ENCODE measurements at regions not wholly inside any gene's neighbourhood (a gene's known extent, or its start where the extent isn't known, plus 50 kb on each side); places are given as distances from the start of the nearest gene placed in this dataset.

- no peak overlapping the region for H3K27ac ChIP-seq (ENCODE audit: insufficient read depth, low read depth, low read length, poor library complexity, severe bottlenecking)
Measured at GRCh38 chr15:38707802-38708671, 143.4 kb upstream of the RASGRP1 start.

GRCh38 chr15:38708672-38709180, 144.1 kb upstream of the RASGRP1 start:
- no peak overlapping the region for H3K4me3 ChIP-seq (ENCODE audit: insufficient read depth, low read depth, low read length)
- no peak overlapping the region for H3K27ac ChIP-seq (ENCODE audit: insufficient read depth, low read depth, low read length, poor library complexity, severe bottlenecking)
- H3K4me1 ChIP-seq (ENCODE audit: control insufficient read depth, insufficient read depth, low read length) = no peaks in the 10 kb centered on the region
- no peaks in the 10 kb centered on the region for H3K27me3 ChIP-seq (ENCODE audit: control insufficient read depth, insufficient read depth, low read length, poor library complexity, severe bottlenecking)
- no peaks in the 10 kb centered on the region for H3K9me3 ChIP-seq (ENCODE audit: control insufficient read depth, low read length)
- no peaks in the 10 kb centered on the region for H3K36me3 ChIP-seq (ENCODE audit: control insufficient read depth, insufficient read depth, low read length)
- 88 to 93% methylated on average over 4 of the region's 4 CpGs for WGBS, 2 experiments

More at GRCh38 chr15:38707802-38708671, 143.4 kb upstream of the RASGRP1 start:
- H3K4me1 ChIP-seq (ENCODE audit: control insufficient read depth, insufficient read depth, low read length) = no peaks in the 10 kb centered on the region
- no peaks in the 10 kb centered on the region for H3K9me3 ChIP-seq (ENCODE audit: control insufficient read depth, low read length)
- no peaks in the 10 kb centered on the region for H3K27me3 ChIP-seq (ENCODE audit: control insufficient read depth, insufficient read depth, low read length, poor library complexity, severe bottlenecking)
- no peaks in the 10 kb centered on the region for H3K36me3 ChIP-seq (ENCODE audit: control insufficient read depth, insufficient read depth, low read length)
- WGBS, 2 experiments = 42 to 49% methylated on average over 7 to 8 of the region's 8 CpGs
- no peak overlapping the region for H3K4me3 ChIP-seq (ENCODE audit: insufficient read depth, low read depth, low read length)

DNA sequence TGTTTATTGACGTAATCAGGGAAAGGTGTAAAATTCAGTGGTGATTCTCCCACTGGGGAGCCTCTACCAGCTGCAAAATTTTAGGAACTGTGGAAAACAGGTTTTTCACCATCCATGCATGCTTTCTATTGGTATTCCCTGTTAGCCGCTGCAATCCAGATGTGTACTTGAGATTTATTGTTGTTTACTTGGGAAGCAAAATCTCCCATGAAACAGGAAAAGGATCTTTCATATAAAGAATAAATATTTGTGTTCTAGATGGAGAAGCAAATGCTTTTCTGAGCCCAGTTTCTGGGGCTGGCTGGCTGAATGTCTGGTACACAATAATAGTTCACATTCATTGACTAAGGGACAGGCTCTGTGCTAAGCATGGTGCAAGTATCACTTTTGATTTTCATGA, 144.6 kb upstream of the RASGRP1 start:
- H3K4me1 ChIP-seq (ENCODE audit: control insufficient read depth, insufficient read depth, low read length) = no peaks in the 10 kb centered on the region
- H3K9me3 ChIP-seq (ENCODE audit: control insufficient read depth, low read length) = no peaks in the 10 kb centered on the region
- H3K27ac ChIP-seq (ENCODE audit: insufficient read depth, low read depth, low read length, poor library complexity, severe bottlenecking) = no peak overlapping the region
- no peaks in the 10 kb centered on the region for H3K27me3 ChIP-seq (ENCODE audit: control insufficient read depth, insufficient read depth, low read length, poor library complexity, severe bottlenecking)
- H3K4me3 ChIP-seq (ENCODE audit: insufficient read depth, low read depth, low read length) = no peak overlapping the region
- whole genome bisulfite sequencing, 2 experiments = 92 to 94% methylated on average over 2 of the region's 2 CpGs
- no peaks in the 10 kb centered on the region for H3K36me3 ChIP-seq (ENCODE audit: control insufficient read depth, insufficient read depth, low read length)

- H3K27me3 ChIP-seq (ENCODE audit: control insufficient read depth, insufficient read depth, low read length, poor library complexity, severe bottlenecking) = no peaks in the 10 kb centered on the region
- WGBS, 2 experiments = 63 to 72% methylated on average over 4 of the region's 4 CpGs
- no peak overlapping the region for H3K27ac ChIP-seq (ENCODE audit: insufficient read depth, low read depth, low read length, poor library complexity, severe bottlenecking)
- no peaks in the 10 kb centered on the region for H3K36me3 ChIP-seq (ENCODE audit: control insufficient read depth, insufficient read depth, low read length)
- H3K4me1 ChIP-seq (ENCODE audit: control insufficient read depth, insufficient read depth, low read length) = no peaks in the 10 kb centered on the region
- H3K9me3 ChIP-seq (ENCODE audit: control insufficient read depth, low read length) = no peaks in the 10 kb centered on the region
- no peak overlapping the region for H3K4me3 ChIP-seq (ENCODE audit: insufficient read depth, low read depth, low read length)
Measured at GRCh38 chr15:38714309-38715072, 149.9 kb upstream of the RASGRP1 start.

- Histone ChIP-seq H3K9me3 (ENCODE audit: control insufficient read depth, low read length) (no peaks in the 10 kb centered on the region), H3K27me3 (ENCODE audit: control insufficient read depth, insufficient read depth, low read length, poor library complexity, severe bottlenecking) (no peaks in the 10 kb centered on the region), H3K27ac (ENCODE audit: insufficient read depth, low read depth, low read length, poor library complexity, severe bottlenecking) (no peak overlapping the region), H3K4me3 (ENCODE audit: insufficient read depth, low read depth, low read length) (no peak overlapping the region), H3K36me3 (ENCODE audit: control insufficient read depth, insufficient read depth, low read length) (no peaks in the 10 kb centered on the region), H3K4me1 (ENCODE audit: control insufficient read depth, insufficient read depth, low read length) (no peaks in the 10 kb centered on the region)
- WGBS, 2 experiments = 91 to 94% methylated on average over 4 of the region's 4 CpGs
Measured at GRCh38 chr15:38720893-38721567, 156.4 kb upstream of the RASGRP1 start.

GRCh38 chr15:38721568-38721945, 156.9 kb upstream of the RASGRP1 start:
- Histone ChIP-seq H3K36me3 (ENCODE audit: control insufficient read depth, insufficient read depth, low read length) (no peaks in the 10 kb centered on the region), H3K27ac (ENCODE audit: insufficient read depth, low read depth, low read length, poor library complexity, severe bottlenecking) (no peak overlapping the region), H3K27me3 (ENCODE audit: control insufficient read depth, insufficient read depth, low read length, poor library complexity, severe bottlenecking) (no peaks in the 10 kb centered on the region), H3K9me3 (ENCODE audit: control insufficient read depth, low read length) (no peaks in the 10 kb centered on the region), H3K4me1 (ENCODE audit: control insufficient read depth, insufficient read depth, low read length) (no peaks in the 10 kb centered on the region), H3K4me3 (ENCODE audit: insufficient read depth, low read depth, low read length) (no peak overlapping the region)
- WGBS, 2 experiments = 93 to 96% methylated on average over 3 of the region's 3 CpGs

DNA sequence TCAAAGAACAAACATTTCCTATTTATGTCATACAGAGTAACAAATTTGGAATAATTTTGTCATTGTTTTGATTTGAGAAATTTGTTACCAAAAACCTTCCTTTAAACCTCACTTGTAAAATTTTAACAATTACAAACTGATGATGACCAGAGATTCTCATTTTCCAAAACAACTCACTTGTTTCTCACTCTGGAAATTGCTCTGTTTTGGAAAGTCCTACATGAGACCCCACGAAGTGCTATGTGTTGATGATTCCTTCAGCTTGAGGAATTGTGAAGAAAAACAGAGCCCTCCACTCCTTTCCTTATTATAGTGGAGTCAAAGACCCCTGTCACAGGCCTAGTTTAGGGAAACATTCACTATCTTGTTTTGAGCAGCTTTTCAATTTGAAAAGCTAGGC, 157.6 kb upstream of the RASGRP1 start:
- WGBS, 2 experiments = 80 to 94% methylated on average over 1 of the region's 1 CpG
- H3K9me3 ChIP-seq (ENCODE audit: control insufficient read depth, low read length) = no peaks in the 10 kb centered on the region
- H3K4me1 ChIP-seq (ENCODE audit: control insufficient read depth, insufficient read depth, low read length) = no peaks in the 10 kb centered on the region
- H3K4me3 ChIP-seq (ENCODE audit: insufficient read depth, low read depth, low read length) = no peak overlapping the region
- H3K36me3 ChIP-seq (ENCODE audit: control insufficient read depth, insufficient read depth, low read length) = no peaks in the 10 kb centered on the region
- no peaks in the 10 kb centered on the region for H3K27me3 ChIP-seq (ENCODE audit: control insufficient read depth, insufficient read depth, low read length, poor library complexity, severe bottlenecking)
- H3K27ac ChIP-seq (ENCODE audit: insufficient read depth, low read depth, low read length, poor library complexity, severe bottlenecking) = no peak overlapping the region

DNA sequence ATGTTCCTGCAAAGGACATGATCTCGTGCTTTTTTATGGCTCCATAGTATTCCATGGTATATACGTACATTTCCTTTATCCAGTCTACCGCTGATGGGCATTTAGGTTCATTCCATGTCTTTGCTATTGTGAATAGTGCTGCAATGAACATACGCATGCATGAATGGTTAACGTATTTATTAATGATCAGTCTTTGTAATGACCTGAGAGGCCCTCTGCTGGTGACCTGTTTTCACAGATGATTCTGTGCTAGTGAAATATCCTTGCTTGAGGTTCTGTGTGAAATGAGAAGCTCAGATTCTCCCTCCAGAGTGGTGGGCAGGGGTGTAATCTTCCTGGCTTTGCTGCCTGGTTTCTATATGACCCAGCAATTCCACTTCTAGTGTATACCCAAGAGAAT, 160.2 kb upstream of the RASGRP1 start:
- no peaks in the 10 kb centered on the region for H3K36me3 ChIP-seq (ENCODE audit: control insufficient read depth, insufficient read depth, low read length)
- WGBS, 2 experiments = 95 to 96% methylated on average over 5 of the region's 5 CpGs

DNA sequence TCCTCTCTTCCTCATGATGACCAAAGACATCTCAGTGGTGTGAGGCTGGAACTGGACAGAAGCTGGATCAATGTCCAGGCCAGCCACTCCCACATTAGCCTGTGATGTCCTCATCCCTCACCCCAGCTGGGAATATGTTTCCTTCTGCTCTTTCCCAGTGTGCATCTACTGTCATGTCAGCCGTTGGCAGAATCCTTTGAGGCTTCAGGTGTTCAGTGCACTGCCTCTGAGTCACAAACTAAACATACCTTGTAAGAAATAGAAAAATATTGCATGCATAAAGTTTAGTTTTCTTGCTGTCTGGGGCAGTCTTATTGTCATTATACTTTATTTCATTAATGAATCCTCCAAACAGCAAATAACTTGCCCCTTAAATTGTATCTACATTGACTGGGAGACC, 161.6 kb upstream of the RASGRP1 start:
- no peak overlapping the region for H3K27ac ChIP-seq (ENCODE audit: insufficient read depth, low read depth, low read length, poor library complexity, severe bottlenecking)
- no peaks in the 10 kb centered on the region for H3K4me1 ChIP-seq (ENCODE audit: control insufficient read depth, insufficient read depth, low read length)
- no peak overlapping the region for H3K4me3 ChIP-seq (ENCODE audit: insufficient read depth, low read depth, low read length)

More for the DNA sequence above, 160.2 kb upstream of the RASGRP1 start:
- Histone ChIP-seq H3K4me1 (ENCODE audit: control insufficient read depth, insufficient read depth, low read length) (no peaks in the 10 kb centered on the region), H3K27ac (ENCODE audit: insufficient read depth, low read depth, low read length, poor library complexity, severe bottlenecking) (no peak overlapping the region), H3K27me3 (ENCODE audit: control insufficient read depth, insufficient read depth, low read length, poor library complexity, severe bottlenecking) (no peaks in the 10 kb centered on the region), H3K9me3 (ENCODE audit: control insufficient read depth, low read length) (no peaks in the 10 kb centered on the region), H3K4me3 (ENCODE audit: insufficient read depth, low read depth, low read length) (no peak overlapping the region)

GRCh38 chr15:38733331-38733730, 168.7 kb upstream of the RASGRP1 start:
- H3K4me3 ChIP-seq (ENCODE audit: insufficient read depth, low read depth, low read length) = no peak overlapping the region
- H3K4me1 ChIP-seq (ENCODE audit: control insufficient read depth, insufficient read depth, low read length) = peaks cover 6% of the 10 kb centered on the region
- no peaks in the 10 kb centered on the region for H3K27me3 ChIP-seq (ENCODE audit: control insufficient read depth, insufficient read depth, low read length, poor library complexity, severe bottlenecking)
- no peaks in the 10 kb centered on the region for H3K9me3 ChIP-seq (ENCODE audit: control insufficient read depth, low read length)
- no peak overlapping the region for H3K27ac ChIP-seq (ENCODE audit: insufficient read depth, low read depth, low read length, poor library complexity, severe bottlenecking)
- no peaks in the 10 kb centered on the region for H3K36me3 ChIP-seq (ENCODE audit: control insufficient read depth, insufficient read depth, low read length)

More for the DNA sequence above, 161.6 kb upstream of the RASGRP1 start:
- Histone ChIP-seq H3K36me3 (ENCODE audit: control insufficient read depth, insufficient read depth, low read length) (no peaks in the 10 kb centered on the region), H3K9me3 (ENCODE audit: control insufficient read depth, low read length) (no peaks in the 10 kb centered on the region), H3K27me3 (ENCODE audit: control insufficient read depth, insufficient read depth, low read length, poor library complexity, severe bottlenecking) (no peaks in the 10 kb centered on the region)
- WGBS, 2 experiments = 100% methylated on average over 1 of the region's 1 CpG
